ENCODE measurements at regions not wholly inside any gene's neighbourhood (a gene's known extent, or its start where the extent isn't known, plus 50 kb on each side); places are given as distances from the start of the nearest gene placed in this dataset.
A peak's percentile ranks its signal among the peaks of the same experiment; 100 is the strongest.

GRCh38 chr4:187811591-187811990, 184.0 kb upstream of the ZFP42 start:
- no peaks in the 10 kb centered on the region for H3K36me3 ChIP-seq (ENCODE audit: control insufficient read depth in 1 of 2, insufficient read depth in 2 of 2, low read length in 2 of 2)
- H3K9me3 ChIP-seq (ENCODE audit: control insufficient read depth in 1 of 2, low read length in 2 of 2): no peaks in the 10 kb centered on the region
- no peaks in the 10 kb centered on the region for H3K27me3 ChIP-seq (ENCODE audit: control insufficient read depth in 1 of 2, insufficient read depth in 2 of 2, low read length in 2 of 2)
- H3K4me1 ChIP-seq (ENCODE audit: control insufficient read depth in 1 of 2, insufficient read depth in 2 of 2, low read length in 2 of 2): no peaks in the 10 kb centered on the region
- H3K9ac ChIP-seq (ENCODE audit: low read depth in 1 of 2, low read length in 2 of 2): no peak overlapping the region
- H3K4me3 ChIP-seq (ENCODE audit: low read depth in 1 of 2, low read length in 2 of 2): no peak overlapping the region
- H3K27ac ChIP-seq (ENCODE audit: low read depth, low read length): no peak overlapping the region

GRCh38 chr4:187814737-187815465, 180.7 kb upstream of the ZFP42 start:
- no peaks in the 10 kb centered on the region for H3K27me3 ChIP-seq (ENCODE audit: control insufficient read depth in 1 of 2, insufficient read depth in 2 of 2, low read length in 2 of 2)
- H3K27ac ChIP-seq (ENCODE audit: low read depth, low read length): peak overlapping the region; percentile 61
- H3K4me3 ChIP-seq (ENCODE audit: low read depth in 1 of 2, low read length in 2 of 2): peak overlapping the region; percentile 64 to 70

GRCh38 chr4:187826725-187827124, 168.8 kb upstream of the ZFP42 start:
- H3K4me1 ChIP-seq (ENCODE audit: control insufficient read depth in 1 of 2, insufficient read depth in 2 of 2, low read length in 2 of 2): no peaks in the 10 kb centered on the region
- no peak overlapping the region for H3K9ac ChIP-seq (ENCODE audit: low read depth in 1 of 2, low read length in 2 of 2)
- H3K27ac ChIP-seq (ENCODE audit: low read depth, low read length): no peak overlapping the region
- H3K36me3 ChIP-seq (ENCODE audit: control insufficient read depth in 1 of 2, insufficient read depth in 2 of 2, low read length in 2 of 2): no peaks in the 10 kb centered on the region
- H3K27me3 ChIP-seq (ENCODE audit: control insufficient read depth in 1 of 2, insufficient read depth in 2 of 2, low read length in 2 of 2): no peaks in the 10 kb centered on the region
- H3K9me3 ChIP-seq (ENCODE audit: control insufficient read depth in 1 of 2, low read length in 2 of 2): peaks cover under 1 to 4% of the 10 kb centered on the region in 2 donors
- H3K4me3 ChIP-seq (ENCODE audit: low read depth in 1 of 2, low read length in 2 of 2): no peak overlapping the region

More at GRCh38 chr4:187814737-187815465, 180.7 kb upstream of the ZFP42 start:
- Histone ChIP-seq H3K9me3 (ENCODE audit: control insufficient read depth in 1 of 2, low read length in 2 of 2) (peaks cover 0 to 3% of the 10 kb centered on the region in 2 donors), H3K9ac (ENCODE audit: low read depth in 1 of 2, low read length in 2 of 2) (peak overlapping the region in 1 of 2 donors; percentile 75), H3K4me1 (ENCODE audit: control insufficient read depth in 1 of 2, insufficient read depth in 2 of 2, low read length in 2 of 2) (no peaks in the 10 kb centered on the region), H3K36me3 (ENCODE audit: control insufficient read depth in 1 of 2, insufficient read depth in 2 of 2, low read length in 2 of 2) (no peaks in the 10 kb centered on the region)

GRCh38 chr4:187827631-187828030, 167.9 kb upstream of the ZFP42 start:
- no peak overlapping the region for H3K4me3 ChIP-seq (ENCODE audit: low read depth in 1 of 2, low read length in 2 of 2)
- no peak overlapping the region for H3K27ac ChIP-seq (ENCODE audit: low read depth, low read length)
- no peak overlapping the region for H3K9ac ChIP-seq (ENCODE audit: low read depth in 1 of 2, low read length in 2 of 2)
- no peaks in the 10 kb centered on the region for H3K4me1 ChIP-seq (ENCODE audit: control insufficient read depth in 1 of 2, insufficient read depth in 2 of 2, low read length in 2 of 2)
- H3K27me3 ChIP-seq (ENCODE audit: control insufficient read depth in 1 of 2, insufficient read depth in 2 of 2, low read length in 2 of 2): no peaks in the 10 kb centered on the region
- peaks cover 0 to 4% of the 10 kb centered on the region in 2 donors for H3K9me3 ChIP-seq (ENCODE audit: control insufficient read depth in 1 of 2, low read length in 2 of 2)
- H3K36me3 ChIP-seq (ENCODE audit: control insufficient read depth in 1 of 2, insufficient read depth in 2 of 2, low read length in 2 of 2): no peaks in the 10 kb centered on the region

- Histone ChIP-seq H3K9me3 (ENCODE audit: control insufficient read depth in 1 of 2, low read length in 2 of 2) (no peaks in the 10 kb centered on the region), H3K27ac (ENCODE audit: low read depth, low read length) (no peak overlapping the region), H3K9ac (ENCODE audit: low read depth in 1 of 2, low read length in 2 of 2) (no peak overlapping the region), H3K4me1 (ENCODE audit: control insufficient read depth in 1 of 2, insufficient read depth in 2 of 2, low read length in 2 of 2) (no peaks in the 10 kb centered on the region), H3K4me3 (ENCODE audit: low read depth in 1 of 2, low read length in 2 of 2) (no peak overlapping the region), H3K36me3 (ENCODE audit: control insufficient read depth in 1 of 2, insufficient read depth in 2 of 2, low read length in 2 of 2) (no peaks in the 10 kb centered on the region), H3K27me3 (ENCODE audit: control insufficient read depth in 1 of 2, insufficient read depth in 2 of 2, low read length in 2 of 2) (no peaks in the 10 kb centered on the region)
Observed at GRCh38 chr4:187839765-187840164, 155.8 kb upstream of the ZFP42 start.

- Histone ChIP-seq H3K9me3 (ENCODE audit: control insufficient read depth in 1 of 2, low read length in 2 of 2) (no peaks in the 10 kb centered on the region), H3K27me3 (ENCODE audit: control insufficient read depth in 1 of 2, insufficient read depth in 2 of 2, low read length in 2 of 2) (no peaks in the 10 kb centered on the region), H3K36me3 (ENCODE audit: control insufficient read depth in 1 of 2, insufficient read depth in 2 of 2, low read length in 2 of 2) (no peaks in the 10 kb centered on the region), H3K9ac (ENCODE audit: low read depth in 1 of 2, low read length in 2 of 2) (no peak overlapping the region), H3K4me1 (ENCODE audit: control insufficient read depth in 1 of 2, insufficient read depth in 2 of 2, low read length in 2 of 2) (no peaks in the 10 kb centered on the region), H3K4me3 (ENCODE audit: low read depth in 1 of 2, low read length in 2 of 2) (no peak overlapping the region), H3K27ac (ENCODE audit: low read depth, low read length) (no peak overlapping the region)
Observed at GRCh38 chr4:187840814-187841213, 154.8 kb upstream of the ZFP42 start.

- Histone ChIP-seq H3K27me3 (ENCODE audit: control insufficient read depth in 1 of 2, insufficient read depth in 2 of 2, low read length in 2 of 2) (no peaks in the 10 kb centered on the region), H3K9ac (ENCODE audit: low read depth in 1 of 2, low read length in 2 of 2) (no peak overlapping the region), H3K27ac (ENCODE audit: low read depth, low read length) (no peak overlapping the region), H3K4me3 (ENCODE audit: low read depth in 1 of 2, low read length in 2 of 2) (no peak overlapping the region), H3K36me3 (ENCODE audit: control insufficient read depth in 1 of 2, insufficient read depth in 2 of 2, low read length in 2 of 2) (no peaks in the 10 kb centered on the region), H3K4me1 (ENCODE audit: control insufficient read depth in 1 of 2, insufficient read depth in 2 of 2, low read length in 2 of 2) (no peaks in the 10 kb centered on the region), H3K9me3 (ENCODE audit: control insufficient read depth in 1 of 2, low read length in 2 of 2) (peaks cover 3 to 5% of the 10 kb centered on the region in 2 donors)
Observed at GRCh38 chr4:187849556-187850225, 145.9 kb upstream of the ZFP42 start.

- H3K4me3 ChIP-seq (ENCODE audit: low read depth in 1 of 2, low read length in 2 of 2): no peak overlapping the region
- no peaks in the 10 kb centered on the region for H3K27me3 ChIP-seq (ENCODE audit: control insufficient read depth in 1 of 2, insufficient read depth in 2 of 2, low read length in 2 of 2)
- H3K36me3 ChIP-seq (ENCODE audit: control insufficient read depth in 1 of 2, insufficient read depth in 2 of 2, low read length in 2 of 2): no peaks in the 10 kb centered on the region
- peaks cover 0 to 1% of the 10 kb centered on the region in 2 donors for H3K9me3 ChIP-seq (ENCODE audit: control insufficient read depth in 1 of 2, low read length in 2 of 2)
- no peaks in the 10 kb centered on the region for H3K4me1 ChIP-seq (ENCODE audit: control insufficient read depth in 1 of 2, insufficient read depth in 2 of 2, low read length in 2 of 2)
- no peak overlapping the region for H3K9ac ChIP-seq (ENCODE audit: low read depth in 1 of 2, low read length in 2 of 2)
- no peak overlapping the region for H3K27ac ChIP-seq (ENCODE audit: low read depth, low read length)
Observed at GRCh38 chr4:187865914-187866313, 129.7 kb upstream of the ZFP42 start.

- Histone ChIP-seq H3K9me3 (ENCODE audit: control insufficient read depth in 1 of 2, low read length in 2 of 2) (peaks cover 0 to 3% of the 10 kb centered on the region in 2 donors), H3K27me3 (ENCODE audit: control insufficient read depth in 1 of 2, insufficient read depth in 2 of 2, low read length in 2 of 2) (no peaks in the 10 kb centered on the region), H3K4me3 (ENCODE audit: low read depth in 1 of 2, low read length in 2 of 2) (no peak overlapping the region), H3K9ac (ENCODE audit: low read depth in 1 of 2, low read length in 2 of 2) (no peak overlapping the region), H3K27ac (ENCODE audit: low read depth, low read length) (no peak overlapping the region), H3K4me1 (ENCODE audit: control insufficient read depth in 1 of 2, insufficient read depth in 2 of 2, low read length in 2 of 2) (no peaks in the 10 kb centered on the region), H3K36me3 (ENCODE audit: control insufficient read depth in 1 of 2, insufficient read depth in 2 of 2, low read length in 2 of 2) (no peaks in the 10 kb centered on the region)
Observed at GRCh38 chr4:187883049-187883448, 112.5 kb upstream of the ZFP42 start.

- no peaks in the 10 kb centered on the region for H3K36me3 ChIP-seq (ENCODE audit: control insufficient read depth in 1 of 2, insufficient read depth in 2 of 2, low read length in 2 of 2)
- H3K27me3 ChIP-seq (ENCODE audit: control insufficient read depth in 1 of 2, insufficient read depth in 2 of 2, low read length in 2 of 2): no peaks in the 10 kb centered on the region
- no peaks in the 10 kb centered on the region for H3K4me1 ChIP-seq (ENCODE audit: control insufficient read depth in 1 of 2, insufficient read depth in 2 of 2, low read length in 2 of 2)
- no peak overlapping the region for H3K4me3 ChIP-seq (ENCODE audit: low read depth in 1 of 2, low read length in 2 of 2)
- H3K9me3 ChIP-seq (ENCODE audit: control insufficient read depth in 1 of 2, low read length in 2 of 2): peaks cover 0 to 3% of the 10 kb centered on the region in 2 donors
- H3K9ac ChIP-seq (ENCODE audit: low read depth in 1 of 2, low read length in 2 of 2): no peak overlapping the region
- H3K27ac ChIP-seq (ENCODE audit: low read depth, low read length): no peak overlapping the region
Observed at GRCh38 chr4:187883836-187884475, 111.6 kb upstream of the ZFP42 start.

Measured in duodenal mucosa (tissue), 2 donors.